ENCODE measurements at regions not wholly inside any gene's neighbourhood (a gene's known extent, or its start where the extent isn't known, plus 50 kb on each side); places are given as distances from the start of the nearest gene placed in this dataset.

DNA sequence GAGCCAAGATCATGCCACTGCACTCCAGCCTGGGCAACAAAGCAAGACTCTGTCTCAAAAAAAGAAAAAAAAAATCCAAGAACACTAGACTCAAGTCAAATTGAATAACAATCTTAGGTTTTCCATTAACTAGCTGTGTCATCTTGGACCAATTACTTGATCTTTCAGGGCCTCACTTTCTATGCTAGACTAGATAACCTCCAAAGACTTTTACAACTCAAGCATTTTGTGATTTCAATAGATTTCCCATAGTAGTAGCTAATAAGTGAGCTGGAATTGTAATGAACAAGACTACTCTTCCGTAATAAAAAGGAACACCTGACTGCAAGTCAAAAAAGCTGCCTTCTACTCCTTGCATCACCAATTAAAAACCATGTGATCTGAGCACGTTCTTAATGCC lies 127.0 kb upstream of the SSTR1 start:
- Histone ChIP-seq H2AFZ (ENCODE audit: low read depth, low read length) (no peak overlapping the region), H3K4me2 (ENCODE audit: insufficient read depth, low read length) (no peak overlapping the region), H3K36me3 (ENCODE audit: control insufficient read depth in 2 of 2, extremely low read depth in 1 of 2, insufficient read depth in 2 of 2, low read length in 2 of 2) (no peaks in the 10 kb centered on the region), H4K20me1 (replicated peaks; ENCODE audit: control insufficient read depth, extremely low read depth, insufficient read depth, low read length) (no peaks in the 10 kb centered on the region), H3K27me3 (ENCODE audit: control insufficient read depth in 2 of 2, insufficient read depth in 2 of 2, low read length in 2 of 2) (no peaks in the 10 kb centered on the region), H3K27ac (ENCODE audit: insufficient read depth, low read depth, low read length) (no peak overlapping the region), H3K4me3 (replicated peaks in 1 of 3; ENCODE audit: insufficient read depth in 1 of 3, low read depth in 1 of 3, low read length in 3 of 3) (no peak overlapping the region), H3K79me2 (ENCODE audit: control insufficient read depth, insufficient read depth, low read length) (no peaks in the 10 kb centered on the region), H3K4me1 (ENCODE audit: control insufficient read depth, extremely low read depth, insufficient read depth, low read length) (no peaks in the 10 kb centered on the region), H3K9me3 (replicated peaks; ENCODE audit: control insufficient read depth, insufficient read depth, low read length) (no peaks in the 10 kb centered on the region), H3K9me1 (replicated peaks; ENCODE audit: control insufficient read depth, extremely low read depth, insufficient read depth, low read length) (peaks cover 3% of the 10 kb centered on the region), H3K9ac (replicated peaks; ENCODE audit: extremely low read depth, insufficient read depth, low read length) (no peak overlapping the region)
- dilution Hi-C loops (cut with MboI; ENCODE audit: extremely low pct_ligation_motif_present, low sequenced_read_pairs) (no loop called here), intact Hi-C loops (cut with micrococcal nuclease) (no loop called here)
- ChIA-PET CTCF (no interaction called here), POLR2A (no interaction called here)
- BruUV-seq (replicated peaks) = no TSS peak
- FAIRE-seq = no peak
- DNase-seq (ENCODE audit: low read depth, low spot score) = no peak
- TF ChIP-seq POLR2A (IDR thresholded peaks at IDR 0.05; ENCODE audit: low read depth, low read length) = no peak
- TF ChIP-seq JUN (IDR thresholded peaks at IDR 0.05; ENCODE audit: borderline replicate concordance, insufficient read depth, insufficient read length, low read depth) = no peak
- no peak for TF ChIP-seq GATA2 (IDR thresholded peaks at IDR 0.05; ENCODE audit: insufficient read depth, insufficient read length, low read depth, low read length)
- TF ChIP-seq EZH2 (IDR thresholded peaks at IDR 0.05; ENCODE audit: borderline replicate concordance, low read depth, low read length, severe bottlenecking) = no peak
- TF ChIP-seq POLR2AphosphoS5 (IDR thresholded peaks at IDR 0.05; ENCODE audit: insufficient read depth, low read depth, low read length) = no peak
- no peak for TF ChIP-seq CTCF (IDR thresholded peaks at IDR 0.05; ENCODE audit: extremely low read depth in 1 of 2, insufficient read depth in 1 of 2, low read depth in 1 of 2, low read length in 2 of 2)
- TF ChIP-seq, protein P1, sequence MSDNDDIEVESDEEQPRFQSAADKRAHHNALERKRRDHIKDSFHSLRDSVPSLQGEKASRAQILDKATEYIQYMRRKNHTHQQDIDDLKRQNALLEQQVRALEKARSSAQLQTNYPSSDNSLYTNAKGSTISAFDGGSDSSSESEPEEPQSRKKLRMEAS (IDR thresholded peaks at IDR 0.05; ENCODE audit: insufficient read depth, insufficient read length) = no peak
- TF ChIP-seq MYC (IDR thresholded peaks at IDR 0.05; ENCODE audit: low read depth, low read length) = no peak
- no peak for TF ChIP-seq FOS (IDR thresholded peaks at IDR 0.05; ENCODE audit: borderline replicate concordance, insufficient read depth, low read length)
